Prostate gland (tissue), 2 donors: ENCODE measurements at regions not wholly inside any gene's neighbourhood (a gene's known extent, or its start where the extent isn't known, plus 50 kb on each side); places are given as distances from the start of the nearest gene placed in this dataset.
A peak's percentile ranks its signal among the peaks of the same experiment; 100 is the strongest.

Source experiments
- CTCF ChIP-seq, 4 experiments: fragments of 200-600 bp in 2 of 4; fragments of 450-650 bp in 2 of 4; sonication (generic) in 2 of 4; IDR thresholded peaks; 1 replicate in 3 of 4; 2 replicates in 1 of 4; pipeline ENCODE4 v1.5.1; 2016 to 2019; ENCODE audit warnings: antibody characterized with exemption in 4 of 4, mild to moderate bottlenecking in 2 of 4, moderate library complexity in 2 of 4
- POLR2A ChIP-seq: fragments of 450-650 bp; IDR thresholded peaks from one replicate; pipeline ENCODE4 v1.6.1; 2016; ENCODE audit warnings: antibody characterized with exemption, mild to moderate bottlenecking
- POLR2AphosphoS5 ChIP-seq: sonication (generic); formaldehyde crosslinking; IDR thresholded peaks from one replicate; pipeline ENCODE4 v1.6.1; 2017; ENCODE audit warnings: antibody characterized with exemption

GRCh38 chr10:121406823-121407545, 191.3 kb downstream of the FGFR2 start:
- no peak for TF ChIP-seq CTCF (IDR thresholded peaks at IDR 0.05)
- no peak for TF ChIP-seq POLR2A
- TF ChIP-seq POLR2AphosphoS5 = peak; percentile 57
